Gastrocnemius medialis (tissue), 4 donors: ENCODE measurements at regions not wholly inside any gene's neighbourhood (a gene's known extent, or its start where the extent isn't known, plus 50 kb on each side); places are given as distances from the start of the nearest gene placed in this dataset.

Experiments
- CTCF ChIP-seq, 5 experiments: fragments of 450-650 bp in 3 of 5; fragments of 200-600 bp in 2 of 5; sonication (generic) in 2 of 5; IDR thresholded peaks in 4 of 5; conservative IDR thresholded peaks in 1 of 5; 1 replicate in 4 of 5; 2 replicates in 1 of 5; pipeline ENCODE4 v1.5.1; 2016 to 2019; ENCODE audit warnings: antibody characterized with exemption in 5 of 5, mild to moderate bottlenecking in 3 of 5, moderate library complexity in 3 of 5
- POLR2A ChIP-seq, 2 donors: fragments of 450-650 bp; IDR thresholded peaks; one replicate each; pipeline ENCODE4 v1.6.1; 2017; ENCODE audit warnings: antibody characterized with exemption in 2 of 2, mild to moderate bottlenecking in 2 of 2, moderate library complexity in 2 of 2

- TF ChIP-seq CTCF (IDR thresholded peaks at IDR 0.05 in 4 of 5, conservative IDR thresholded peaks at IDR 0.05 in 1 of 5) (no peak), POLR2A (IDR thresholded peaks at IDR 0.05) (no peak)
Observed at GRCh38 chr5:143559586-143560109, 156.2 kb upstream of the NR3C1 start.
